ENCODE measurements at regions not wholly inside any gene's neighbourhood (a gene's known extent, or its start where the extent isn't known, plus 50 kb on each side); places are given as distances from the start of the nearest gene placed in this dataset.

DNA sequence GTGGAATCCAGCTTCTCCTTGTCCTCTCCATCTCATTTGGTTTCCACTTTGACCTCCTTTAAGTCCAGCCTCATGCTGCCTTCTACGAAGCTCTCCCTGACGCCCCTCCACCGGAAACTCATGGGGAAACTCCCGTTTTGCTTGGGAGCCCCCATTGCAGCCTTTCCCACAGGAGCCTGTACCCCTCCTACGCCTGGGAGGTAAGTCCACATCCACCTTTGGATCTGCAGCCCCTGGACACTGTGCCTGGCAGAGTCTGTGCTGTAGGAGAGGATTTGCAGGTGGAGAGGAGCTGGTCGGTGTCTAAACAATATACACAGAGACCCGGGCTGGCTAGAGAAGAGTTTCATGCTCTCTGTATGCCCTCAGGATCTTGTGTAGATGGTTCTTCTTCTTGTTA is 296.1 kb downstream of the GLRX3 start:
- H2AK5ac ChIP-seq (ENCODE audit: low read depth, low read length): no peak overlapping the region
- POLR2A ChIA-PET (ENCODE audit: unreplicated experiment): no interaction called here
- H3K4me3 ChIP-seq (ENCODE audit: insufficient read depth, low read depth, low read length): no peak overlapping the region
- H3K27ac ChIP-seq (ENCODE audit: insufficient read depth, low read length): no peak overlapping the region
- H3K4me1 ChIP-seq (ENCODE audit: control insufficient read depth, insufficient read depth, low read length): no peaks in the 10 kb centered on the region
- no peak overlapping the region for H3K56ac ChIP-seq (ENCODE audit: extremely low read depth, insufficient read depth, low read length)
- no peak overlapping the region for H3K4me2 ChIP-seq (ENCODE audit: low read depth, low read length)
- H3K14ac ChIP-seq (replicated peaks; ENCODE audit: low read depth, low read length): no peak overlapping the region
- no peak overlapping the region for H2BK120ac ChIP-seq (ENCODE audit: low read depth, low read length)
- no peaks in the 10 kb centered on the region for H3K9me1 ChIP-seq (ENCODE audit: insufficient read depth, low read length)
- H2AK9ac ChIP-seq (replicated peaks; ENCODE audit: low read depth, low read length, poor library complexity): no peak overlapping the region
- no peak overlapping the region for H2BK5ac ChIP-seq (ENCODE audit: low read depth, low read length, poor library complexity, severe bottlenecking)
- no peak overlapping the region for H2BK15ac ChIP-seq (ENCODE audit: low read depth, low read length)
- TF ChIP-seq, protein P1, sequence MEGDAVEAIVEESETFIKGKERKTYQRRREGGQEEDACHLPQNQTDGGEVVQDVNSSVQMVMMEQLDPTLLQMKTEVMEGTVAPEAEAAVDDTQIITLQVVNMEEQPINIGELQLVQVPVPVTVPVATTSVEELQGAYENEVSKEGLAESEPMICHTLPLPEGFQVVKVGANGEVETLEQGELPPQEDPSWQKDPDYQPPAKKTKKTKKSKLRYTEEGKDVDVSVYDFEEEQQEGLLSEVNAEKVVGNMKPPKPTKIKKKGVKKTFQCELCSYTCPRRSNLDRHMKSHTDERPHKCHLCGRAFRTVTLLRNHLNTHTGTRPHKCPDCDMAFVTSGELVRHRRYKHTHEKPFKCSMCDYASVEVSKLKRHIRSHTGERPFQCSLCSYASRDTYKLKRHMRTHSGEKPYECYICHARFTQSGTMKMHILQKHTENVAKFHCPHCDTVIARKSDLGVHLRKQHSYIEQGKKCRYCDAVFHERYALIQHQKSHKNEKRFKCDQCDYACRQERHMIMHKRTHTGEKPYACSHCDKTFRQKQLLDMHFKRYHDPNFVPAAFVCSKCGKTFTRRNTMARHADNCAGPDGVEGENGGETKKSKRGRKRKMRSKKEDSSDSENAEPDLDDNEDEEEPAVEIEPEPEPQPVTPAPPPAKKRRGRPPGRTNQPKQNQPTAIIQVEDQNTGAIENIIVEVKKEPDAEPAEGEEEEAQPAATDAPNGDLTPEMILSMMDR (conservative IDR thresholded peaks at IDR 0.05; ENCODE audit: low read depth, low read length): no peak
- TF ChIP-seq MAFK (IDR thresholded peaks at IDR 0.05; ENCODE audit: low read depth, low read length) (no peak), POLR2A (IDR thresholded peaks at IDR 0.05; ENCODE audit: low read depth, low read length) (no peak), MXI1 (IDR thresholded peaks at IDR 0.05; ENCODE audit: borderline replicate concordance, low read depth, low read length) (no peak), BHLHE40 (IDR thresholded peaks at IDR 0.05; ENCODE audit: low read depth, low read length) (no peak), RCOR1 (IDR thresholded peaks at IDR 0.05; ENCODE audit: insufficient replicate concordance, low read length) (no peak), CEBPB (IDR thresholded peaks at IDR 0.05; ENCODE audit: low read depth, low read length) (no peak), RAD21 (IDR thresholded peaks at IDR 0.05; ENCODE audit: low read length) (no peak), RFX5 (IDR thresholded peaks at IDR 0.05; ENCODE audit: low read depth, low read length) (no peak), SMC3 (IDR thresholded peaks at IDR 0.05; ENCODE audit: low read depth, low read length) (no peak), CHD1 (IDR thresholded peaks at IDR 0.05; ENCODE audit: low read depth, low read length) (no peak), NFE2L2 (IDR thresholded peaks at IDR 0.05; ENCODE audit: low read depth, low read length) (no peak), MAZ (IDR thresholded peaks at IDR 0.05; ENCODE audit: borderline replicate concordance, low read depth, low read length) (no peak)
- TF ChIP-seq, protein P2, sequence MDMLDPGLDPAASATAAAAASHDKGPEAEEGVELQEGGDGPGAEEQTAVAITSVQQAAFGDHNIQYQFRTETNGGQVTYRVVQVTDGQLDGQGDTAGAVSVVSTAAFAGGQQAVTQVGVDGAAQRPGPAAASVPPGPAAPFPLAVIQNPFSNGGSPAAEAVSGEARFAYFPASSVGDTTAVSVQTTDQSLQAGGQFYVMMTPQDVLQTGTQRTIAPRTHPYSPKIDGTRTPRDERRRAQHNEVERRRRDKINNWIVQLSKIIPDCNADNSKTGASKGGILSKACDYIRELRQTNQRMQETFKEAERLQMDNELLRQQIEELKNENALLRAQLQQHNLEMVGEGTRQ (IDR thresholded peaks at IDR 0.05; ENCODE audit: low read depth, low read length): no peak
- no peak overlapping the region for H3K4ac ChIP-seq (ENCODE audit: low read depth, low read length)
- H3K18ac ChIP-seq (ENCODE audit: low read depth, low read length): no peak overlapping the region
- H2AFZ ChIP-seq (replicated peaks; ENCODE audit: low read length, poor library complexity): no peak overlapping the region
- no peaks in the 10 kb centered on the region for H3K36me3 ChIP-seq (ENCODE audit: control insufficient read depth, insufficient read depth, low read length)
- H4K91ac ChIP-seq (ENCODE audit: insufficient read depth, low read depth, low read length): no peak overlapping the region
- H2BK20ac ChIP-seq (ENCODE audit: low read depth, low read length): no peak overlapping the region
- H4K5ac ChIP-seq (ENCODE audit: low read depth, low read length): no peak overlapping the region
- CTCF ChIA-PET: no interaction called here
- dilution Hi-C loops (cut with HindIII; ENCODE audit: low sequenced_read_pairs, unreplicated experiment): no loop called here
- no TSS peak for BruUV-seq (replicated peaks)
- no peak overlapping the region for H4K8ac ChIP-seq (ENCODE audit: low read depth in 2 of 2, low read length in 2 of 2)
- ATAC-seq (ENCODE audit: low read depth): no peak
- in situ Hi-C loops (cut with MboI; ENCODE audit: low sequenced_read_pairs): no loop called here
- H3K23ac ChIP-seq (ENCODE audit: low read depth, low read length): no peak overlapping the region
- no CpG with 5 or more reads among the region's 7 CpGs for WGBS, 2 experiments (ENCODE audit: extremely low coverage in 2 of 2, insufficient read length in 1 of 2)
- no peak overlapping the region for H3K9ac ChIP-seq (ENCODE audit: low read depth, low read length)
- H3K27me3 ChIP-seq (ENCODE audit: control insufficient read depth, insufficient read depth, low read length): no peaks in the 10 kb centered on the region
- H3K79me1 ChIP-seq (ENCODE audit: low read depth in 1 of 2, low read length in 2 of 2): no peaks in the 10 kb centered on the region
- no peaks in the 10 kb centered on the region for H4K20me1 ChIP-seq (ENCODE audit: insufficient read depth, low read length)
- DNase-seq: no peak
- peaks cover 41% of the 10 kb centered on the region for H3K9me3 ChIP-seq (ENCODE audit: control insufficient read depth, insufficient read depth, low read length)
- intact Hi-C loops (cut with micrococcal nuclease): no loop called here
